CD4-positive, alpha-beta T cell treated with Interleukin-1 beta for 1 hour (primary cell): ENCODE measurements at regions not wholly inside any gene's neighbourhood (a gene's known extent, or its start where the extent isn't known, plus 50 kb on each side); places are given as distances from the start of the nearest gene placed in this dataset.
"Not testable (repeated sequence)": the region's sequence is repeated elsewhere in the genome, so short reads cannot be mapped to it uniquely, and the experiment has no call there.

Experiments
- DNase-seq, 2 donors: peaks; one replicate each; pipeline ENCODE4 v3.0.0-alpha.2; 2020 to 2022

DNA sequence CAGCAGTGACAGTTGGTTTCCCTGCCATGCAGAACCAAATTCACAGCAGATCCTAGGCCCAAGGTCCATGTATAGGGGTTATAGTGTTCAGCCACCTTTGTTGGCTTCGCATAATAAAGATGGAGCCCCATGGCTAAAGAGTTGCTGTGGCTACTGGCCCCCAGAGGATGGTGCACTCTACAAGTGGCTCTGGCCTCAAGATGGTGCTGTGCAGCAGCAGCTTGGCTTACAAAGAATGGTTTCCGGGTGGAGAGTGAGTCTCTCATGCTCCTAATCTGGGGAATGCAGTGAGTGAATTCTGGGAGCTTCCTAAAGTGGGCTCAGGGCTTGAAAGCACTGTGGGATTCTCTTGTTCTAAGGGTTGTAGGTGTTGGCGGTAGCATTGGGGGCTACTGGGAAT, 1199.7 kb downstream of the CNTNAP5 start:
- DNase-seq, result no peak

DNA sequence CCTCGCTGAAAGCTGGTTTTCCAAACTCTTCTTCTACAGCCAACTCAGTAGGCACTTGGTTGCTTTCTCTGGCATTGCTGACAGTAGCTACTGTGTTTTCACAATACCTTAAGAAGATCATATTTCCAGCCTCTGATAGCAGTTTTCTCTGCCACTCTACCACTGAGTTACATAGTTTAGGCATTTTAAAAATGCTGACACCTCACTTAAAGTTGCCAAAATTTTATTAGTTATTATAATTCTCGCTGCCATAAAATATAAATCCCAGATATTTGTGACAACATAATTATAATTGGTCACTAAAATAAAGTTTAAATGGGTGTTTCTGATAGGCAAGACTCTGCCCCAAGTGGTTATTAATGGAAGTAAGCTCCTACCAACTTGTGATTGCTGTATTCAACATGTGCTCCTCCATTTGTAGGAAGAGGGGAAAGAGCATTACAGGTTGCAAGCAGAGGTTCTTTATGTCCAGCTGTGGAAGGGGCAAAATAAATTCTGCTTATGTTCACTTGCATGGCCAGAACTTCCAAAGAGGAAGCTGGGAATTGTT, 1202.8 kb downstream of the CNTNAP5 start:
- no peak for DNase-seq

DNA sequence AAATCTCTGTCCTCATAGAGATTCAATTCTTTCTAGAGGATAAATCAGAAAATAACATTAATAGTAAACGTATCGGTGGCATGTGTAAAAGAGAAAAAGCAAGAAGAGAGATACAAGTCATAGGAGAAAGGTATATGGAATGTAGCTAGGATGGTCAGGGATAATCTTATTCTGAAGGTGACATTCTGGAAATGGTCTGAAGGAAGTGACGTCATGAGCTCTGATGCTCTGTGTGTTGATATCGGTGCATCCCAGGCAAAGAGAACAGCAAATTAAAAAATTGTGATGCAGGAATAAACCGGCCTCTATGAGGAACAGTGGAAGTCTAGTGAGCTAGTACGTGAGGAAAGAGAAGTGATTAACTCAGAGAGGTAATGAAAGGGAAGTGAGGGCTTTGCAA, 1215.8 kb downstream of the CNTNAP5 start:
- no peak for DNase-seq

DNA sequence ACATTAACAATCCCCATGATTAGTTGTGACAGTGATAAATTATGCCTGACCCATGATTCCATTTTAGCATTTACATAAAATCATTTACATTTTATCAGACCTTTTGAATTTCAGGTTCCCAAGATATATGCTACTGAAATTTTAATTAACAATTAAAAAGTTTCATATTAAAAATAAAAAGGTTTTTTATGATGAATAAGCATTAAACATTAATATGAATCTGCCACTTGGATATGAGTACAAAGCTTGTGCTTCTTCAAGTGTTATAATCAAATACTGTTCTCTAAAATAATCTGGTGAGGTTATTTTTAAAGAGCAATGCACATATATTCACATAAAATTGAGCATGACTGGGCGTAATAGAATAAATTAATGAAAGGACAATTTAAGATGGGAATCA, 1218.0 kb downstream of the CNTNAP5 start:
- DNase-seq, result no peak

DNA sequence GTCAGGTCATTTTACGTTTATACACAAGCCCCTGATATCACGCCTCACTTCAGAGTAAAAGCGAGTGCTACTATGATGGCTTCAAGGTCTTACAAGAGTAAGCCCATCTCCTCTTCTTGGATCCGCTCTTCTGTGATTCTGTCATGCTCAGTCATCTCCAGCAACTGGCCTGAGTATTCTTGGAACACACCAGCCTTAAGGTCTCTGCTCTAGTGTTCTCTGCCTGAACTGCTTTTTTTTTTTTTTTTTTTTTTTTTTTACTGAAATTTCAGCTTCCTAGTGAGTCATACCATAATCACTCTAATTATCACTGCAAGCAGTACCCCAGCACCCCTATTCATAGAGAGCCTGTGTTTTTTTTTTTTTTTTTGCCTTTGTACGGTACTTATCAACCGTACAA, 1228.9 kb downstream of the CNTNAP5 start:
- DNase-seq, result no peak

DNA sequence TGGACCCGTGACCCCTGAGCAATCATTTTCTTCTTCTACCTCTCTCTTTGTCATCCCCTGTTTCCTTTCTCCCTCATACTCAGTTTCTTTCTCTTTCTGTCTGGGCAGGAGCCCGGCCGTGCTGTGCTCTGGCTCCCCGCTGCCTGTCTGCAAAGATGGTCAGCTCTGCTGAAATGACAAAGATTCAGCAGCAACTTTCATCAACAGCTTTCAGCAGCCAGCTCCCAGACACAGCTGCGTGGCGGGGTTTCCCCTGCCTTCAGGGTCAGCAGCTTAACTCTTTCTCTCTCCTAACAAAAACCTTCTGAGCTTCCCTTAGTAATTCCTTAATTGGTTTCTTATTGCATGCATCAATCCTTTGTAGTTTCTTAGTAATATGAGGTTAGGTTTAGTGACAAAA, 1234.4 kb downstream of the CNTNAP5 start:
- no peak for DNase-seq

DNA sequence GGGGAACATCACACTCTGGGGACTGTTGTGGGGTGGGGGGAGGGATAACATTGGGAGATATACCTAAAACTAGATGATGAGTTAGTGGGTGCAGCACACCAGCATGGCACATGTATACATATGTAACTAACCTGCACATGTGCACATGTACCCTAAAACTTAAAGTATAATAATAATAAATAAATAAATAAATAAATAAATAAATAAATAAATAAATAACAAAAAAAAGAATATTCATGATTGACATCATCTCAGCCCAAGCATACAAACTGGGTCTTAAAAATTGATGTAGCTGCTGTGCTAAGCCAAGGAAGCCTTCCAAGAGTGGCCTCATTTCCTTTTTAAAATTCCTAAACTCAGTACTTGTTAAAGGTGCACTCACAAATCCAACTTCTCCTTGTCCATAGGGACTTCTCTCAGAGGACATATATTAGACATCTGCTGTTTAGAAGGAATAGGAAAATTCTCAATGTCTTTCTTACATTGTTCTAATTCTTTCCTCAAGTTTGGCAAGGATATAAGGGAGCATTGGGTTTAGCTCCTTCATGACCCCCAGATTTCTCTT, 1235.4 kb downstream of the CNTNAP5 start:
- DNase-seq, result not testable (repeated sequence)

DNA sequence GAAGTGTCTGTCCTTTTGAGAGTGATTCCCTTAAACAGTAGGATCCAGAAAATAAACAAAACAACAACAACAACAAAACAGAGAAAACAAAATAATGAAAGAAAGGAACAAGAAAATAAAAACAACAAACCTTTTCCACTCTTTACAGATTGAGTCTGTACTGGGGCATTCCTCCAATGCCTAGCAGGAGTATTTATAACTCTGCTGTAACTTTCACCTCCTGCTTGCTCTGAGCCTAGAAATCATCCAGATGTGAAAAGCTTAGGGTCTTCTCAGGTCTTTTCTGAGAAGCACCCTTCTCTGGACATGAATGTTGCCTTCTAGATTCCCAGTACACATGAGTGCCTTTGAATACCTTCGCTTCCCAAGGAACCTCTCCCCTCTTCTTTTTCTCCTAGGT, 1239.4 kb downstream of the CNTNAP5 start:
- no peak for DNase-seq

DNA sequence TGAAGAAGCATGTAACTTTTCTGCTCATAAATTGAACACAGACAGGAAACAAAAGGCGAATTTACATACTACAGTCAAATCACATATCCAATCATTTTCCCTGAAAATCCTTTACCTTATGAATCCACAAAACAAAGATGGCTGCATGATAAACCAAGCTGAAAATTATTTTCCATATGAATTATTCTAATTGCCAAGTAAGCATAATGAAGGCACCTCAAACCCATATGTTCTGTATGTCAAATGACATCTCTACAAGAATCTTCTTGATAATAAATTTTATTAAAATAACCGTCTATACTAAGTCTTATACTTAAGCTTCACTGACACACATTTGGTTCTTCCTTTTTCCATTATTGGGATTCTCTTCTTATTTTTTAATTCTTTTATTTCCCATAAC, 1242.6 kb downstream of the CNTNAP5 start:
- DNase-seq, result no peak

DNA sequence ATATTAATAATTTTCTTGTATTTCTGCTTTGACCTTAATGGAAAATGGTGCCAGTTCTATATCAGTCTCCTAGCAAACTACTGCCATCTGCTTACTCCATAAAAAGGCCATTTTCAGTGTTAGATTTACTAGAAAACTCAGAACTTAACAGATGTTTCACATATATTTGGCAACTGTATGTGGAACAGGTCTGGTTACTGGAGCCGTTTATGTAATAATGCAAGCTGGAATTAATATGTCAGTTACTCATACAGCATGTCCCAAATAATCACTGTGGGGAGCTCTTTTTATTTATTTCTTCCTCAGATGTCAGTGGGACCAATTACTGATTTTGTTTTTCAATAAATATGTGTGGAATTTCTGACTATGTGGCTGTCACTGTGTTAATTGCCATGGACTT, 1247.6 kb downstream of the CNTNAP5 start:
- DNase-seq, result no peak

DNA sequence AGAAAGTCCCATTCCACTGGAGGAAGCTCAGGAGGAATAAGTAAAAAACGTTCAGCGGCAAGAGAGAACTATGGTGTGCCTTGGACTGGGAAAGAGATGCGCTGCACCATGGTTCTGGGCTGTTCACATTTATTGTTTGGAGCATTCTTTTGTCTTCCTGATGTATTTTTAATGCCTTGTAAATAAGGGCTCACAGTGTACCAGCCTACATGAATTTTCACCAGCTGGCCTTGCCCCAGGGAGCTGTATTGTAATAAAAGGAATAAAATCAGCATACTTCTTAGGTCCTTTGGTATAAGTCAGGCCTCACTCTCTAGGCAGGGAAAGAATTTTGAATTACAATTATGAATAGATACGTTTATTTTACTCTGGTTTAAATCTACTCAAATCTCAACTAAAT, 1249.6 kb downstream of the CNTNAP5 start:
- DNase-seq, result no peak

DNA sequence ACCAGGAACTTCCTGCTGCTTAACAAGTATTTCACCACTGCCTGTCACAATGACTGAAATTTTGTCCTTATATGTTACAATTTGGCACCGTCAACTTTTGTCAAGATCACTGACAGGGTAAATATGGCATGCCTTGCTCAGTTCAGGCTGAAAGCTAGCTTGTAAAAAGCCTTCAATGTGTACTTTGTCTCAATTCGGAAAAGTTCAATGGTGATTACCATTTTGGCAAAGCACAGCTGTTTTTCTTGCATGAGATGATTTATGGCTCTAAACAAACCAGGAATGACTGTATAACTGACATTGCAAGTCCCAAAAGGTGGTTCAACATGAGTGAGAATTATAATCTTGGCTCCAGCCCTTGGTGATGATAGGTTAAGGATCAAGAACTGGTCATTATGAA, 1255.2 kb downstream of the CNTNAP5 start:
- DNase-seq, result no peak

DNA sequence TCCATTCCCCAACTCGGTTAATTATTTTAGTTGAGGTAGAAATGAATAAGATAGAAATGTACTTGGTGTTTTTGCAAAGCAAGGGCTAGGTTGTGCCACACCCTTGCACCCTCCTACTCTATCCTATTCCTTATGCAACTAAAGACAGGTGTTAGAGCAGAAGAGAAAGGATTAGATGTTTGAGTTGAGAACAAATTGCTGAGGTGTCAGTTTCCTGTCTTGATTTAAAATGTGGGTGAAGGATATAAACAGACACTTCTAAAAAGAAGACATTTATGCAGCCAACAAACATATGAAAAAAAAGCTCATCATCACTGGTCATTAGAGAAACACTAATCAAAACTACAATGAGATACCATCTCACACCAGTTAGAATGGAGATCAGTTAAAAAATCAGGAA, 1256.2 kb downstream of the CNTNAP5 start:
- DNase-seq, result no peak

DNA sequence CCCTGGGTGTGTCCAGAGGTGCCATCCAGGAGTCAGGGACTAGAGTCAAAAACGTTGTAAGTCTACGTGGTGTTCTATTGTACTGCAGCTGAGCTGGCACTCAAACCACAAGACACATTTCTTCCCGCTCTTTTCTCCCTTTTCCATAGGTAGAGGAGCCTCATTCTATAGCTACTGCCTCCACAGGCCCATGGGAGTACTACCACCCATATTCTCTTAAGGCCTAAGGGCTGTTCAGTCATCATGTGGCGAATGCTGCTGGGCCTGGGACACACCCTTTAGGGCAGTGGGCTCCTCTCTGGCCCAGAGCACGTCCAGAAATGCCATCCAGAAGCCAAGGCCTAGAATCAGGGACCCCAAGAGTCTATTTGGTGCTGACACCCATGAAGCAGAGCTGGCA, 1271.7 kb downstream of the CNTNAP5 start:
- DNase-seq, result no peak

DNA sequence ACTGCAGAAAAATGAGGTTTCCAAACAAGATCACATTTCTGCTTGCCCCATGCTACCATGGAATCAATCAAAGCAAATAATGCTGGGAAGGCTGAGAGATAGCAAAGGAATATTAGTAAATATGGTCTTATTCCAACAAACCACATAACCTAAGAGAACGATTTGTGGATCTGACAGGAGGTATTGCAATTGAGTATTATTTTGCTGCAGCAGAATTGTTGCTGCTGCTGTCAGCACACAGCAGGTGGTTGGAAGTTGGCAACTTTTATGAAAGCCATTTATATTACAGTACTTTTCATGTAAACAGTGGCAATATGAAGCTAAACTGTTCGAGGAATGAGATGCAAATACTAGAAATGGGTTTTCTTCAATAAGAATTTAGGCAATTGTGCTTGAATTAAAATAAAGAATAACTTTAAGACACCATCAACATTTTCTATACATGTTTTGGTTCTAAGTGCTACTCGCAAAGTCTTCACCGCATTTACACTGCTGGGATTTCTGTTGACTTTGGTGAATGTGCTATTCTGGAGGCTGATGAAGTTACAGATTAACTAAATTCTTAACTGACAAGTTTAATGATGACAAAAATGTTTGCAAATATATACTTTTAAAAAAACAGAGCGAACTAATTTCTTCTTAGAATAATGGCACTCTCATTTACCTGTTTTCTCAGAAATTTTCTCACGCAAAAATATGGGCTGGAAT, 1285.7 kb downstream of the CNTNAP5 start:
- no peak for DNase-seq

DNA sequence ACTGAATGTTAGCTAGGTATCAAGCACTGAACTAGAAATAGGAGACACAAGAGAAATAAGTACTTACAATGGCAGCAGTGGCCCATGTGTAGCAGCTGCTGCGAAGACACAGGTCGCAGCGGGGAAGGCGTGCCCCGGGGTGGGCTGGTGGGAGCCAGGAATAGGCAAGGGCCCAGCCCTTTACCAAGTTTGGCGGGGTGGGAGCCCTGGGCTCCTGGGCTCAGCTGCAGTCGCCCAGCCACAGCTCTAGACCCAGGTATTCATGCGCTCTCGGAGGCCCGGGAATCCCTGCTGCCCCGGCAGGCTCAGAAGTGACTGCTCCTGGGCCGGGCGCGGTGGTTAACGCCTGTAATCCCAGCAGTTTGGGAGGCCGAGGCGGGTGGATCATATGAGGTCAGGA, 1287.3 kb downstream of the CNTNAP5 start:
- DNase-seq, result no peak

DNA sequence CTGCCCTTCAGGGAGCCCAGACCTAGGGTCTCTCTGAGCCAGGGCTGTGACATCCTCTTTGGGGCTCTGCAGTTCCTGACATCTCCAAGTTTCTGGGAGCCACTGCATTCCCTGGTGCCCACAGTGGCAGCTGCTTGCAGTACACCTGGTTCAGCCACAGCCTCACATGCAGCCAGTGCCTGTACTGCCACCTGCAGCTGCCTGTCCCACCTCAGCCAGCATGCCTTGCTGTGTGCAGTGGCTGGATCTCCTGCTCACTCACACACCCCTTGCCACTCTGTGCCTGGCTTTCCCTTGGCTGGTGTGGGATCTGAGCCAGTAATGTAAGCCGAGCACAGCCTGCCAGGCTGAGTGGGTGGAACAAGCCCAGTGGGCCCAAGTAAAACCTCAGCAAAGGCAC, 1288.7 kb downstream of the CNTNAP5 start:
- no peak for DNase-seq

DNA sequence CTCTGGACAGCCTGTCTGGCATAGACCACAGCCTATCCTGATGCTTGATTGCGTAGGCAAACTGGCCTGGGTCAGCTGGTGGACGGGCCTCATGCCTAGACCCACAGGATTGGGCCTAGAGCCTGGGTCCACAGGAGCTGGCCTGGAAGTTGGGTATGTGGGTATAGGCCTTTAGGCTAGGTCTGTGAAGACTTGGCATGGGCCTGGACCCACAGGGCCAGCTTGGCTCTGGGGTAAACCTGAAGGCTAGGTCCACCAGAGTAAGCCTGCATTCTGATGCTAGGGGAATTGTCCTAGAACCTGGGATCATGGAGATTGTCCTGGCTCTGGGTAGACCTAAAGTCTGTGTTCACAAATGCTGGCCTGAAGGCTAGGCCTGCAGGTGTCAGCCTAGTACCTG, 1293.7 kb downstream of the CNTNAP5 start:
- no peak for DNase-seq

DNA sequence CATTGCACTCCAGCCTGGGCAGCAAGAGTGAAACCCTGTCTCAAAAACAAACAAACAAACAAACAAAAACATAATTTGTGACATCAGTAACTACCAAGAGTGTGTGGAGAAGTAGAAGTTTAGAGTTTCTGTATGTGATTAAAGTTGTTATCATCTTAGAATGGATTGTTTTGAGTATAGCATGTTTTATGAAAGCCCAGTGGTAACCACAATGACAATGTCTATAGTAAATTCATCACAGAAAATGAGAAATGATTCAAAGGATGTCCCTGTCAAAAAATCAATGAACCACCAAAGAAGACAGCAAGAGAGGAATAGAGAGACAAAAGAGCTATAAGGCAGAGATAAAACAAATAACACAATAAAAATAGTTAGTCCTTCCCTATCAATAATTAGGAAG, 1299.2 kb downstream of the CNTNAP5 start:
- DNase-seq, result no peak

DNA sequence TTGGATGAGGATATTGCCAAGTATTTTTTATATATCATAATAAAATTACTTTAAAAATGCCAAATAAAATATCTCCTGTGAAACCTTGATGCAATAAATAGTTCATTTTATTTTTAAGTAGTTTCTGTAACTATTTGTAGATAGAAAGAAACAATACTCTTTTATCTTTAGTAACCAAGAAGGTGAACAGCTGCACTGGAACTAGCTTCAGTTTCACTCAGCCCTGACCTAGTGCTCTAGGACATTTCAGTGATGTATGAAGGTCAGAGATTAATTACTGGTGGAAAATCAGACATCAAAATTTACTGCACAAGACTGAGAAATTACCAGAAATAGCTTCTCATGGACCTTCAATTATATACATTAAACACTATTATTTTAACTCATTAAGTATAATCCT, 1305.0 kb downstream of the CNTNAP5 start:
- no peak for DNase-seq

DNA sequence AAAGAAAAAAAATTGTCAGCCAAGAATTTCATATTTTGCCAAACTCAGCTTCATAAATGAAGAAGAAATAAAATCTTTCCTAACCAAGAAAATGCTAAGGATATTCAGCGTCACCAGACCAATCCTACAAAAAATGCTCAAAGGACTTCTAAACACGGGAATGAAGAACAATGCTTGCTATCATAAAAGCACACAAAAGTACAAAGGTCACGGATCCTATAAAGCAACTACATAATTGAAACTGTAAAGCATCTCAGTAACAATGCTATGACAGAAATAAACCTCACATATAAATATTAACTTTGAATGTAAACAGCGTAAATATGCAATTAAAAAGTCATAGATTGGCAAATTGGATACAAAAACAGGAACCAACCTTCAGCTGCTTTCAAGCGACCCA, 1314.6 kb upstream of the GYPC start:
- no peak for DNase-seq

DNA sequence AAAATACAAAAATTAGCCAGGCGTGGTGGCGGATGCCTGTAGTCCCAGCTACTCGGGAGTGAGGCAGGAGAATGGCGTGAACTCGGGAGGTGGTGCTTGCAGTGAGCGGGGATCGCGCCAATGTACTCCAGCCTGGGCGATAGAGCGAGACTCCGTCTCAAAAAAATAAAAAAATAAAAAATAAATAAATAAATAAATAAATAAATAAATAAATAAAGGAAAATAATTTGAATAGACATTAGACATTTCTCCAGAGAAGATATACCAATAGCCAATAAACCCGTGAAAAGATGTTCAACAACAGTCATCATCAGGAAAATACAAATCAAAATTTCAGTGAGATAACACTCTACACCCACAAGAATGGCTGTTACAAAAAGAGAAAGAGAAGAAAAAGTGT, 1302.4 kb upstream of the GYPC start:
- not testable (repeated sequence) for DNase-seq

DNA sequence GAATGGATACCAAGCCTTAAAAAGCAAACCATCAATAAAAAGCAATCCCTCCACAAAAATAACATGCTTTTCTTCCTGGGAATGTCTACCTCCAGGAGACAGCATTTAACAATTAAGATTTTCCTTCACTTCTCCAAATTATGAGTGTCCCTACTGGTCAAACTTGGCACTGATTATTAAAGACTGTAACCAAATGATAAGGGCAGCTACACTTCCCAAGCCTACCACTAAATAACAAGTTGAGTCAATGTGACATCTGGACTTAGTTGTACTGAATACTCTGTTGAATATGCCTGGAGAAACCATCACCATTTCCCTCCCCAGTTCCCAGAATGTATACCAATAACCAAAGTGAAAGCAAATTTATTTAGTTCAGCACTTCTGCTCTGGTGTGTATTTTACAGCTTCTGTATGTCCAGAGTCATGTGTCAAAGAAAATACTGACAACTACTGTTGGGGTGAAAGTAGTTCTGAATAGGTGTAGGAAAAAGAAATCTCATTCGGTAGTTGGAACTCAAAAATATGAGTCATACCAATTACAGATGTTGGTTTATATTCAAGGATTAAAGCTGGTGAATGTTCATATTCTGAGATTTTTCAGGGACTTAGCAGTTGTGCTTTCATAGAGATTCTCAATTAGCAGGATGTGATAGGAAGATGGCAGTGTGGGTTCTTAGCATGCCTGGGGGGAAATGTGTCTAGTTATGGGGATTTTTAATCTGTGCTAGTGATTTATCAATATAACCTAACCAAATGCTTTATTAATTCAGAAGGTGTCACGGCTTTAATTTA, 1291.6 kb upstream of the GYPC start:
- no peak for DNase-seq

DNA sequence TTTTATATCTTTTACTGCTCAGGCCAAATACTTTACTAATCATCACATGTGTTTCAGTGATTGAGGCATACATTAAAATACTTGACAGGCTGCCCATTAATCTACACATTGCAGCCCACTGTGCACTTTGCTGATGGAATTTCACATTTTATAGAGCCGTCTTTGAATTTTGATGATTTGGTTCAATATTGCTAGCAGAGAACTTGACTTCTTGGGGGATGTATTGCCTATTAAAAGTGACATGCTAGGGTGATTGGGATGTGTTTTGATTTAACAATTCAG, 1291.0 kb upstream of the GYPC start:
- DNase-seq, result no peak
